Sigmoid colon (tissue), 6 donors: ENCODE measurements at regions not wholly inside any gene's neighbourhood (a gene's known extent, or its start where the extent isn't known, plus 50 kb on each side); places are given as distances from the start of the nearest gene placed in this dataset.
"Not testable (repeated sequence)": the region's sequence is repeated elsewhere in the genome, so short reads cannot be mapped to it uniquely, and the experiment has no call there.

ENCODE experiments used
- DNase-seq: peaks from one replicate; pipeline ENCODE4 v3.0.0-alpha.2; 2019
- H3K27ac ChIP-seq, 4 donors: fragments of 200-600 bp; sonication (generic); one replicate each; pipeline ENCODE4 v1.5.1; 2016 to 2019; ENCODE audit warnings: mild to moderate bottlenecking in 1 of 4
- H3K27me3 ChIP-seq, 3 donors: fragments of 200-600 bp; sonication (generic); one replicate each; pipeline ENCODE4 v1.5.1; 2019; ENCODE audit warnings: mild to moderate bottlenecking in 1 of 3
- H3K36me3 ChIP-seq, 4 donors: fragments of 200-600 bp; sonication (generic); one replicate each; pipeline ENCODE4 v1.5.1; 2016 to 2019
- H3K4me1 ChIP-seq, 4 donors: fragments of 200-600 bp; sonication (generic); one replicate each; pipeline ENCODE4 v1.5.1; 2017 to 2019
- H3K4me3 ChIP-seq, 4 donors: fragments of 200-600 bp; sonication (generic); one replicate each; pipeline ENCODE4 v1.5.1; 2017 to 2019; ENCODE audit warnings: mild to moderate bottlenecking in 2 of 4, moderate library complexity in 1 of 4
- H3K9me3 ChIP-seq, 4 donors: fragments of 200-600 bp in 3 of 4; sonication (generic) in 3 of 4; one replicate each; pipeline versions ENCODE4 v1.5.1 to v1.6.1; 2013 to 2019
- EP300 ChIP-seq, 4 donors: sonication (generic); formaldehyde crosslinking; IDR thresholded peaks; one replicate each; pipeline ENCODE4 v1.6.1; 2017; ENCODE audit warnings: antibody characterized with exemption in 4 of 4
- POLR2A ChIP-seq, 2 donors: fragments of 450-650 bp; IDR thresholded peaks; one replicate each; pipeline ENCODE4 v1.6.1; 2016; ENCODE audit warnings: antibody characterized with exemption in 2 of 2, mild to moderate bottlenecking in 2 of 2, moderate library complexity in 2 of 2
- POLR2AphosphoS5 ChIP-seq, 4 donors: sonication (generic); formaldehyde crosslinking; IDR thresholded peaks; one replicate each; pipeline ENCODE4 v1.6.1; 2017; ENCODE audit warnings: antibody characterized with exemption in 4 of 4
- WGBS, 2 donors: extraction: QIAGEN DNeasy Blood & Tissue Kit; methylation state at CpG; one replicate each; pipeline ENCODE4 v1.1.7; 2013; 5-methylcytosine and 5-hydroxymethylcytosine counted together
- intact Hi-C: fragments of 100-400 bp; cut with DNase I; formaldehyde crosslinking; loops from one replicate; pipeline ENCODE4 v1.15.1; 2023
- TF ChIP-seq, protein P1 (sequence below), 4 experiments: fragments of 450-650 bp in 3 of 4; fragments of 200-600 bp in 1 of 4; IDR thresholded peaks; one replicate each; pipeline ENCODE4 v1.5.1; 2016 to 2019; ENCODE audit warnings: antibody characterized with exemption in 4 of 4, mild to moderate bottlenecking in 3 of 4, moderate library complexity in 2 of 4
- donor health status: healthy with polysubstance abuse.
- donor health status: healthy.

DNA sequence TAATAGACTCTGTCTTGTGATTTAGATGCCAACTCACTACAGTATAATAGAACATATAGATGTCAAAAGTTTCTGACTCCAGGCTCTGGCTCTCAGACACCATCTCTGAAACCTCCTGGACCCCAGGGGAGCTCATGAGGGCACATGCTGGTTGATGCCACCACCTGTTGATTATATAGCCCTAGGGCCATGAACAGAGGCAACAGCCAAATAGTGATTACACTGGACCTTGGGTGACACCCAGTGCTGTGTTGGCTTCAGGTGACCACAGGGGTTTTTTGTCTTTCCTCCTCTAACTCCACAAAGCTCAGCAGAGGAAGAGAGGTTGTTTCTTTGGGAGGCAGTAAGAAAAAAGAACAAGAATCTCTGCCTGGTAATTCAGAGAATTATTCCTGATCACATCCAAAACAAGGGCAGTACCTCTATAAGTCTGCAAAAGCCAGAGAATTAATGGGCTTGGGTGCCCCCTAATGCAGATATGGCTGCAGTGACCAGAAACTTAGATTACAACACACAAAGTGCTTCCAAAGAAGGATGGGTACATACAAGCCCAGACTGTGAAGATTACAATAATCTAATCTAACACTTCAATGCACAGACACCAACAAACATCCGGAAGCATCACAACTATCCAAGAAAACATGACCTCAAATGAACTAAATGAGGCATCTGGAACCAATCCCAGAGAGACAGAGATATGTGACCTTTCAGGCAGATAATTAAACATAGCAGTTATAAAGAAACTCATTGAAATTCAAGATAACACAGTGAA, 1920.6 kb downstream of the ARAP2 start:
- 74 to 81% methylated on average over 1 of the region's 1 CpG for WGBS, 2 donors
- H3K36me3 ChIP-seq, result no peaks in the 10 kb centered on the region
- H3K27me3 ChIP-seq, result no peaks in the 10 kb centered on the region
- no peaks in the 10 kb centered on the region for H3K9me3 ChIP-seq
- intact Hi-C loops, result no loop called here
- no peak overlapping the region for H3K4me3 ChIP-seq
- no peak for DNase-seq
- H3K27ac ChIP-seq, result no peak overlapping the region
- H3K4me1 ChIP-seq, result no peaks in the 10 kb centered on the region
- TF ChIP-seq EP300 (IDR thresholded peaks at IDR 0.05) (no peak), POLR2A (IDR thresholded peaks at IDR 0.05) (no peak), POLR2AphosphoS5 (IDR thresholded peaks at IDR 0.05) (no peak)
- TF ChIP-seq, protein P1, sequence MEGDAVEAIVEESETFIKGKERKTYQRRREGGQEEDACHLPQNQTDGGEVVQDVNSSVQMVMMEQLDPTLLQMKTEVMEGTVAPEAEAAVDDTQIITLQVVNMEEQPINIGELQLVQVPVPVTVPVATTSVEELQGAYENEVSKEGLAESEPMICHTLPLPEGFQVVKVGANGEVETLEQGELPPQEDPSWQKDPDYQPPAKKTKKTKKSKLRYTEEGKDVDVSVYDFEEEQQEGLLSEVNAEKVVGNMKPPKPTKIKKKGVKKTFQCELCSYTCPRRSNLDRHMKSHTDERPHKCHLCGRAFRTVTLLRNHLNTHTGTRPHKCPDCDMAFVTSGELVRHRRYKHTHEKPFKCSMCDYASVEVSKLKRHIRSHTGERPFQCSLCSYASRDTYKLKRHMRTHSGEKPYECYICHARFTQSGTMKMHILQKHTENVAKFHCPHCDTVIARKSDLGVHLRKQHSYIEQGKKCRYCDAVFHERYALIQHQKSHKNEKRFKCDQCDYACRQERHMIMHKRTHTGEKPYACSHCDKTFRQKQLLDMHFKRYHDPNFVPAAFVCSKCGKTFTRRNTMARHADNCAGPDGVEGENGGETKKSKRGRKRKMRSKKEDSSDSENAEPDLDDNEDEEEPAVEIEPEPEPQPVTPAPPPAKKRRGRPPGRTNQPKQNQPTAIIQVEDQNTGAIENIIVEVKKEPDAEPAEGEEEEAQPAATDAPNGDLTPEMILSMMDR (IDR thresholded peaks at IDR 0.05), result no peak

GRCh38 chr4:34328939-34329338, 1915.4 kb downstream of the ARAP2 start:
- DNase-seq, result no peak
- no peaks in the 10 kb centered on the region for H3K4me1 ChIP-seq
- TF ChIP-seq POLR2A (IDR thresholded peaks at IDR 0.05) (no peak), EP300 (IDR thresholded peaks at IDR 0.05) (no peak), POLR2AphosphoS5 (IDR thresholded peaks at IDR 0.05) (no peak)
- TF ChIP-seq, protein P1 (IDR thresholded peaks at IDR 0.05), result no peak
- no peak overlapping the region for H3K27ac ChIP-seq
- H3K36me3 ChIP-seq, result no peaks in the 10 kb centered on the region
- H3K27me3 ChIP-seq, result no peaks in the 10 kb centered on the region
- intact Hi-C loops, result no loop called here
- H3K4me3 ChIP-seq, result no peak overlapping the region
- WGBS, 2 donors, result 84 to 89% methylated on average over 1 of the region's 1 CpG
- no peaks in the 10 kb centered on the region for H3K9me3 ChIP-seq

DNA sequence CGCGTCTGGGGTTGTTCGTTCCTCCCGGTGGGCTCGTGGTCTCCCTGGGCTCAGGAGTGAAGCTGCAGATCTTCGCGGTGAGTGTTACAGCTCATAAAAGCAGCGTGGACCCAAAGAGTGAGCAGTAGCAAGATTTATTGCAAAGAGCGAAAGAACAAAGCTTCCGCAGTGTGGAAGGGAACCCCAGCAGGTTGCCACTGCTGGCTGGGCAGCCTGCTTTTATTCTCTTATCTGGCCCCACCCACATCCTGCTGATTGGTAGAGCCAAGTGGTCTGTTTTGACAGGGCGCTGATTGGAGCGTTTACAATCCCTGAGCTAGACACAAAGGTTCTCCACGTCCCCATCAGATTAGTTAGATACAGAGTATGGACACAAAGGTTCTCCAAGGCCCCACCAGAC, 1909.2 kb downstream of the ARAP2 start:
- DNase-seq, H3K9me3 ChIP-seq, H3K4me1 ChIP-seq, H3K27me3 ChIP-seq, H3K27ac ChIP-seq, H3K4me3 ChIP-seq, intact Hi-C loops, H3K36me3 ChIP-seq: not testable (repeated sequence)
- 91 to 93% methylated on average over 13 of the region's 13 CpGs for WGBS, 2 donors

- intact Hi-C loops, H3K9me3 ChIP-seq, H3K27ac ChIP-seq, H3K36me3 ChIP-seq, DNase-seq, H3K4me1 ChIP-seq, H3K4me3 ChIP-seq, H3K27me3 ChIP-seq: not testable (repeated sequence)
- 96 to 97% methylated on average over 22 of the region's 22 CpGs for WGBS, 2 donors
These were observed 1908.8 kb downstream of the ARAP2 start for GRCh38 chr4:34335556-34335955.

- H3K27ac ChIP-seq, result no peak overlapping the region
- intact Hi-C loops, result no loop called here
- H3K36me3 ChIP-seq, result no peaks in the 10 kb centered on the region
- no peaks in the 10 kb centered on the region for H3K9me3 ChIP-seq
- no peak for DNase-seq
- TF ChIP-seq POLR2AphosphoS5 (IDR thresholded peaks at IDR 0.05) (no peak), EP300 (IDR thresholded peaks at IDR 0.05) (no peak), POLR2A (IDR thresholded peaks at IDR 0.05) (no peak)
- TF ChIP-seq, protein P1 (IDR thresholded peaks at IDR 0.05), result no peak
- H3K4me1 ChIP-seq, result no peaks in the 10 kb centered on the region
- H3K4me3 ChIP-seq, result no peak overlapping the region
- no peaks in the 10 kb centered on the region for H3K27me3 ChIP-seq
These were observed 1881.7 kb downstream of the ARAP2 start for GRCh38 chr4:34362654-34363053.

DNA sequence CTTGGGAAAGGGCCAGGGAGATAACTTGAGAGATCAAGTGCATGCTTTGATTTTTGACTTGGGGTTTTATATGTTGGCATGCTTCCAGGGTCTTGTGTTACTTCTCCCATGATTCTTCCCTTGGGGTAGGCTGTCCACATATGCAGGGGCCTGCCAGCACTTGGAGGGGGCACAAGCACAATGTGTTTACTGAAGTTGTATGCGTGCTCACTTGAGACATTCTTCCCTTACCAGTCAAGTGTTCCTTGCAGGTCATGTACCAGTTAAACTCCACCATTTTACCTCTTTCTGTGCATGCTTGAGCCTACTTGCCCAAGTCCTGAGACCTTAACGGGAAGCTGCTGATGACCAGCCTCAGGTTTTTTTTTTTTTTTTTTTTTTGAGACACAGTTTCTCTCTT, 1880.5 kb downstream of the ARAP2 start:
- Histone ChIP-seq H3K4me3 (no peak overlapping the region), H3K4me1 (no peaks in the 10 kb centered on the region), H3K9me3 (no peaks in the 10 kb centered on the region), H3K27me3 (no peaks in the 10 kb centered on the region), H3K27ac (no peak overlapping the region), H3K36me3 (no peaks in the 10 kb centered on the region)
- intact Hi-C loops, result no loop called here
- WGBS, 2 donors, result 87 to 92% methylated on average over 2 of the region's 2 CpGs
- no peak for TF ChIP-seq EP300 (IDR thresholded peaks at IDR 0.05)
- TF ChIP-seq, protein P1 (IDR thresholded peaks at IDR 0.05), result no peak
- TF ChIP-seq POLR2AphosphoS5 (IDR thresholded peaks at IDR 0.05), result no peak
- TF ChIP-seq POLR2A (IDR thresholded peaks at IDR 0.05), result no peak
- DNase-seq, result no peak
